ENCODE measurements at regions not wholly inside any gene's neighbourhood (a gene's known extent, or its start where the extent isn't known, plus 50 kb on each side); places are given as distances from the start of the nearest gene placed in this dataset.

DNA sequence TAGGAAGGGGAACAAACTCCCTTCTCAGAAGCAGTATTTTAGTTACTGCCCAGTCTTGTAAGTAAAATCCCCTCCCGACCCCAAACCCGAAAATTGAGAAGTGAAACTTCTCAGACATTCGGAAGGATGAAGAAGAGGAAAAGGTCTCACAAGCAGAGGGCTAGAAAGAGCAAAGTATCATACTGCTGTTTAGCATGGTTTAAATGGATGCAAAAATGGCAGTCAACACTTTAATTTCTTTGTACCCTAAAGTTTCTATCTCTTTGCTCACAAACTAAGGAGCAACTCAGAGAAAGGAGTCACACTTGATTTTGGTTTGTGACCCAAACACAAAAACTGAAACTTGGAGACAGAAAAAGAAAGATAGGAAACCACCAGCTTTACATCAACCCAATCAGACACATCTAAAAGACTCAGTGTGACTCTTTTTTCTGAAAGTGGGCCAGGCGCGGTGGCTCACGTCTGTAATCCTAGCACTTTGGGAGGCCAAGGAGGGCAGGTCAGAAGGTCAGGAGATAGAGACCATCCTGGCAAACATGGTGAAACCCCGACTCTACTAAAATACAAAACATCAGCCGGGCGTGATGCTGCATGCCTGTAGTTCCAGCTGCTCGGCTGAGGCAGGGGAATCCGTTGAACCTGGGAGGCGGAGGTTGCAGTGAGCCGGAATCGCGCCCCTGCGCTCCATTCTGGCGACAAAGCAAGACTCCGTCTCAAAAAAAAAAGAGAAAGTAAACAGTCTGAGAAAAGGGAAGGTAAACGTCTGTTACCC, 63.2 kb upstream of the ATP11B start:
- Histone ChIP-seq H3K4me2 (ENCODE audit: insufficient read depth, low read length) (no peak overlapping the region), H2AFZ (ENCODE audit: low read length) (peak overlapping the region; percentile 15), H4K20me1 (ENCODE audit: insufficient read depth, low read length) (no peaks in the 10 kb centered on the region), H3K9me3 (ENCODE audit: low read depth, low read length) (no peaks in the 10 kb centered on the region), H3K27me3 (ENCODE audit: insufficient read depth, low read length) (peaks cover 8% of the 10 kb centered on the region), H3K4me1 (ENCODE audit: insufficient read depth, low read length) (peaks cover 12% of the 10 kb centered on the region), H3K4me3 (ENCODE audit: insufficient read depth, low read length) (no peak overlapping the region), H3K79me2 (ENCODE audit: insufficient read depth, low read length) (no peaks in the 10 kb centered on the region), H3K27ac (ENCODE audit: low read depth, low read length) (no peak overlapping the region), H3K36me3 (ENCODE audit: insufficient read depth, low read length) (no peaks in the 10 kb centered on the region)
- TF ChIP-seq, protein P1, sequence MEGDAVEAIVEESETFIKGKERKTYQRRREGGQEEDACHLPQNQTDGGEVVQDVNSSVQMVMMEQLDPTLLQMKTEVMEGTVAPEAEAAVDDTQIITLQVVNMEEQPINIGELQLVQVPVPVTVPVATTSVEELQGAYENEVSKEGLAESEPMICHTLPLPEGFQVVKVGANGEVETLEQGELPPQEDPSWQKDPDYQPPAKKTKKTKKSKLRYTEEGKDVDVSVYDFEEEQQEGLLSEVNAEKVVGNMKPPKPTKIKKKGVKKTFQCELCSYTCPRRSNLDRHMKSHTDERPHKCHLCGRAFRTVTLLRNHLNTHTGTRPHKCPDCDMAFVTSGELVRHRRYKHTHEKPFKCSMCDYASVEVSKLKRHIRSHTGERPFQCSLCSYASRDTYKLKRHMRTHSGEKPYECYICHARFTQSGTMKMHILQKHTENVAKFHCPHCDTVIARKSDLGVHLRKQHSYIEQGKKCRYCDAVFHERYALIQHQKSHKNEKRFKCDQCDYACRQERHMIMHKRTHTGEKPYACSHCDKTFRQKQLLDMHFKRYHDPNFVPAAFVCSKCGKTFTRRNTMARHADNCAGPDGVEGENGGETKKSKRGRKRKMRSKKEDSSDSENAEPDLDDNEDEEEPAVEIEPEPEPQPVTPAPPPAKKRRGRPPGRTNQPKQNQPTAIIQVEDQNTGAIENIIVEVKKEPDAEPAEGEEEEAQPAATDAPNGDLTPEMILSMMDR (IDR thresholded peaks at IDR 0.05; ENCODE audit: extremely low read depth, low read depth, low read length) = no peak
- no peak for DNase-seq (ENCODE audit: insufficient read length, low spot score, missing footprints)

- DNase-seq (ENCODE audit: insufficient read length, low spot score, missing footprints) = no peak
- Histone ChIP-seq H3K4me3 (ENCODE audit: insufficient read depth, low read length) (no peak overlapping the region), H2AFZ (ENCODE audit: low read length) (no peak overlapping the region), H4K20me1 (ENCODE audit: insufficient read depth, low read length) (no peaks in the 10 kb centered on the region), H3K9me3 (ENCODE audit: low read depth, low read length) (no peaks in the 10 kb centered on the region), H3K4me2 (ENCODE audit: insufficient read depth, low read length) (no peak overlapping the region), H3K79me2 (ENCODE audit: insufficient read depth, low read length) (no peaks in the 10 kb centered on the region), H3K4me1 (ENCODE audit: insufficient read depth, low read length) (peaks cover 14% of the 10 kb centered on the region), H3K36me3 (ENCODE audit: insufficient read depth, low read length) (no peaks in the 10 kb centered on the region), H3K27me3 (ENCODE audit: insufficient read depth, low read length) (peaks cover 3% of the 10 kb centered on the region), H3K27ac (ENCODE audit: low read depth, low read length) (no peak overlapping the region)
- TF ChIP-seq, protein P1 (IDR thresholded peaks at IDR 0.05; ENCODE audit: extremely low read depth, low read depth, low read length) = no peak
Measured at GRCh38 chr3:182730675-182731042, 62.6 kb upstream of the ATP11B start.

DNA sequence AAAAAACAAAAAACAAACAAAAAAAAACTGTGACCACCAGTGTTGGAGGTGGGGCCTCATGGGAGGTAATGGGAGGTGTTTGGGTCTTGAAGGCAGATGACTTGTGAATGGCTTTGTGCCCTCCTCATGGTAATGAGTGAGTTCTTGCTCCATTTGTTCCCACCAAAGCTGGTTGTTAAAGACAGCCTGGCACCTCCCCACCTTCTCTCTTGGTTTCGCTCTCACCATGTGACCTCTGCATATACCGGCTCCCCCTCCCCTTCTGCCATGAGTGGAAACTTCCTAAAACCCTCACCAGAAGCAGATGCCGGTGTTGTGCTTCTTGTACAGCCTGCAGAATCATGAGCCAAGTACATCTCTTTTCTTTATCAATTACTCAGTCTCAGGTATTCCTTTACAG, 61.5 kb upstream of the ATP11B start:
- Histone ChIP-seq H3K27me3 (ENCODE audit: insufficient read depth, low read length) (no peaks in the 10 kb centered on the region), H3K36me3 (ENCODE audit: insufficient read depth, low read length) (no peaks in the 10 kb centered on the region), H3K4me2 (ENCODE audit: insufficient read depth, low read length) (no peak overlapping the region), H3K9me3 (ENCODE audit: low read depth, low read length) (no peaks in the 10 kb centered on the region), H2AFZ (ENCODE audit: low read length) (no peak overlapping the region), H3K79me2 (ENCODE audit: insufficient read depth, low read length) (no peaks in the 10 kb centered on the region), H4K20me1 (ENCODE audit: insufficient read depth, low read length) (no peaks in the 10 kb centered on the region), H3K27ac (ENCODE audit: low read depth, low read length) (no peak overlapping the region), H3K4me1 (ENCODE audit: insufficient read depth, low read length) (peaks cover 6% of the 10 kb centered on the region), H3K4me3 (ENCODE audit: insufficient read depth, low read length) (no peak overlapping the region)
- TF ChIP-seq, protein P1 (IDR thresholded peaks at IDR 0.05; ENCODE audit: extremely low read depth, low read depth, low read length) = no peak
- no peak for DNase-seq (ENCODE audit: insufficient read length, low spot score, missing footprints)

GRCh38 chr3:182732232-182733015, 60.9 kb upstream of the ATP11B start:
- Histone ChIP-seq H3K79me2 (ENCODE audit: insufficient read depth, low read length) (no peaks in the 10 kb centered on the region), H3K27ac (ENCODE audit: low read depth, low read length) (no peak overlapping the region), H4K20me1 (ENCODE audit: insufficient read depth, low read length) (no peaks in the 10 kb centered on the region), H3K9me3 (ENCODE audit: low read depth, low read length) (no peaks in the 10 kb centered on the region), H3K4me2 (ENCODE audit: insufficient read depth, low read length) (no peak overlapping the region), H3K27me3 (ENCODE audit: insufficient read depth, low read length) (no peaks in the 10 kb centered on the region), H3K4me3 (ENCODE audit: insufficient read depth, low read length) (no peak overlapping the region), H3K36me3 (ENCODE audit: insufficient read depth, low read length) (no peaks in the 10 kb centered on the region), H3K4me1 (ENCODE audit: insufficient read depth, low read length) (peaks cover 6% of the 10 kb centered on the region), H2AFZ (ENCODE audit: low read length) (no peak overlapping the region)
- TF ChIP-seq, protein P1 (IDR thresholded peaks at IDR 0.05; ENCODE audit: extremely low read depth, low read depth, low read length) = no peak
- no peak for DNase-seq (ENCODE audit: insufficient read length, low spot score, missing footprints)
